Putamen (tissue), 1 donor: ENCODE measurements at regions not wholly inside any gene's neighbourhood (a gene's known extent, or its start where the extent isn't known, plus 50 kb on each side); places are given as distances from the start of the nearest gene placed in this dataset.
"Not testable (repeated sequence)": the region's sequence is repeated elsewhere in the genome, so short reads cannot be mapped to it uniquely, and the experiment has no call there.

Experiments
- DNase-seq: peaks from one replicate; pipeline ENCODE4 v3.0.0-alpha.2; 2016; ENCODE audit warnings: low spot score

GRCh38 chr13:34167347-34167746 is 349.4 kb downstream of the RFC3 start:
- DNase-seq: no peak

- no peak for DNase-seq
Observed at GRCh38 chr13:34172048-34172447, 354.1 kb downstream of the RFC3 start.

GRCh38 chr13:34174671-34175145 is 356.8 kb downstream of the RFC3 start:
- DNase-seq: no peak

GRCh38 chr13:34175551-34175950 is 357.6 kb downstream of the RFC3 start:
- DNase-seq: no peak

DNA sequence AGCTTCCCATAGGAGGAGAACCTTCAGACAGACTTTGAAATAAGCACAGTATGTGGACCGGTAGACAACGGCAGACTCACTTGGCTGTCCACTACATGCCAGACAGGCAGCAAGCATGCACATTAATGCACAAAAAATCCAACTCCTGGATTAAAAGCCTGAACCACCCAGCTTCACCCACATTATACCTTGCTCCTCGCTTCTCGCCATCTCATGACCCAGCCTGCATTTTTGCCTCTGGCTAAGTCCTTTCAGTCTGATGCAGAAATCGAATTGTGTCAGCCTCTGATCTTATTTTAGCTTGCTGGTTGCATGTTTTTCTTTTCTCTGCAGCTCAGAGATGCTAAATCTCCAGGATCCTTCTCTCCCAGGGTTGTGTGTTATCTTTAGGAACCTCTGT is 358.7 kb downstream of the RFC3 start:
- no peak for DNase-seq

- no peak for DNase-seq
Observed at GRCh38 chr13:34179481-34179880, 361.5 kb downstream of the RFC3 start.

DNA sequence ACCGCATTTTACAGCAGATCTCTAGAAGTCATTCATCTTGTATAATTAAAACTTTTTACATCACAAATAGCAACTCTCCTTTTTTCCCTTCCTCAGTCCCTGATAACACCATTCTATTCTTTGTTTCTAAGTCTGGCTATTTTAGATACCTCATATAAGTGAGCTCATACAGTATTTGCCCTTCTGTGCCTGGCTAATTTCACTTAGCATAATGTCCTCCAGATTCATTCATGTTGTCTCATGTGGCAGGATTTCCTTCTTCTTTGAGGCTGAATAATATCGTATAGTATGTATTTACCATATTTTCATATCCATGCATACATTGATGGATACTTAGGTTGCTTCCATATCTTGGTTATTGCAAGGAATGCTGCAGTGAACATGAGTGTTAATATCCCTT is 362.0 kb downstream of the RFC3 start:
- no peak for DNase-seq

DNA sequence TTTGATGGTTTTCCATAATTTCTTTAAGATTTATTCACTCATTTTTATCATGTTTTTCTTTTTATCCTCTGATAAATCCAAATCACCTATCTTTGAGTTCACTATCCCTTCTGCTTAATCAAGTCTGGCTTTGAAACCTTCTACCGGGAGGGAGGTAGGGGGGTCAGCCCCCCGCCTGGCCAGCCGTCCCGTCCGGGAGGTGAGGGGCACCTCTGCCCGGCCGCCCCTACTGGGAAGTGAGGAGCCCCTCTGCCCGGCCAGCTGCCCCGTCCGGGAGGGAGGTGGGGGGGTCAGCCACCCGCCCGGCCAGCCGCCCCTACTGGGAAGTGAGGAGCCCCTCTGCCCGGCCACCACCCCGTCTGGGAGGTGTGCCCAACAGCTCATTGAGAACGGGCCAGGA is 363.3 kb downstream of the RFC3 start:
- not testable (repeated sequence) for DNase-seq

DNA sequence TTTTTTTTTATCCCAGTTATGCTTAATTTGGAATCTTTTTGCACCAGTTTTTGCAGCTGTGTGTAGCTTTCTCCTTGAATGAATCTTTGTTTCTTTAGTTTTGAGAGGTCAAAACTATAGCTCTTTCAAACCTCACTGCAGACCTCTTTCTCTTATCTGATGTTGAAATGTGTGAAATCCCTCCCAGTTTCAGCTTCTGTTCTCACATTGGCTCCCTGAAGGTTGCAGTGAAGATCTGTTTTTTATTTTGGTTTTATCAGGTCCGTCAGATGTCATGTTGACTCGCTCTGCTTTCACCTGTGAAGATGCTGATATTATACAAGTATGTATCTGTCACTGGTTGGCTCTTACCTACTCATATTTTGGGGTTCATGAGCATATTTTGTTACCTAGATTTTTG is 372.0 kb downstream of the RFC3 start:
- DNase-seq: no peak

DNA sequence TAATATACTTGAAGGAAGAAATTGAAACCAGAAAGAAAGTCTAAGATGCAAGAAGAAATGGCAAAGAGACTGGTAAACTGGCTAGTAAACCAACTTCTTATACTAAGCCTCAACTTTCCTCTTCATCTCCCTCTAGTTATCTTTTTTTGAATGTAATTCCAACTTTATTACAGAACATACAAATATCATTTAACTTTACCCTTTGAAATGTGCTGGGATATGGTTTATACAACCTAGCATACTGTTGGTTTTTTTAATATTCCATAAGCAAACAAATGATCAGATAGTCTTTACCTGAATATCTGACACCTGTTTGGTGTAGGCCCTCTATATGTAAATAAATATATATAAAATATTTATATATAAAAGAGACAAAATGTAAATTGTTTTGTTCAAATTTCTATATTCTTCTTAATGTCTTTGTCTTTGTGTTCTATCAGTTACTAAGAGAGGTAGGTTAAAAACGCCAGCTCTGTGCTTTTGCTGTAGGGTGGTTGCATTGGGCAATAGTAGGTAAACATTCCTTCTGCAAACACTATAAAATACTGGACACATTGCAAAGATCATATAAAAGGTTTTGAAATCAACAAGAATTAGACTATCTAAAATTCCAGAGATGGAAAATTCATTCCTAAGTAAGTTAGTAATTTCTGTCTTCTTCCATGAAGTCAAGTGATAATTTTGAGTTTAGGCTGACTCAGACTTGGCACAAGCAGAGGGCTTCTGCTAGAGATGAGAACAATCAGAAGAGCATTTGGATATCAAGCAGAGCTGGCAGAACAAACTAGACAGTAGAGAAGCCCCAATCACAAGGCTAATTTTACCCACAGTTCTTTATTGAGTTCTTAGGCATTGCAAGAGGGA is 383.3 kb downstream of the RFC3 start:
- no peak for DNase-seq

DNA sequence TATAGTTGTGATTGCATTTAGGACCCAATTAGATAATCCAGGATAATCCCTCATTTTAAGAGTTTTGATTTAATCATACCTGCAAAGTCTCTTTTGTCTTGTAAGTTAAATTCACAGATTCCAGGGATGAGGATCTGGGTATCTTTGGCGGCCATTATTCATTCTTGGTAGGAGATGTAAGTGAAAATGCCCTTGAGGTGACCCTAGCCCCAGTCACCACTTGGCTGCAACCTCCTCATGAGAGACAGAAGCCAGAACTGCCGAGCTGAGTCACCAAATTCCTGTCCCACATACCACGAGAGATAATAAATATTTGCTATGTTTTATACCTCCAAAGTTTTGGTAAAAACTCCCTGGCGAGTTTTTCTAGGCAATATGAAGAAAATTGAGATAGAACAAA is 389.4 kb downstream of the RFC3 start:
- DNase-seq: no peak

GRCh38 chr13:34207872-34208271 is 389.9 kb downstream of the RFC3 start:
- no peak for DNase-seq

DNA sequence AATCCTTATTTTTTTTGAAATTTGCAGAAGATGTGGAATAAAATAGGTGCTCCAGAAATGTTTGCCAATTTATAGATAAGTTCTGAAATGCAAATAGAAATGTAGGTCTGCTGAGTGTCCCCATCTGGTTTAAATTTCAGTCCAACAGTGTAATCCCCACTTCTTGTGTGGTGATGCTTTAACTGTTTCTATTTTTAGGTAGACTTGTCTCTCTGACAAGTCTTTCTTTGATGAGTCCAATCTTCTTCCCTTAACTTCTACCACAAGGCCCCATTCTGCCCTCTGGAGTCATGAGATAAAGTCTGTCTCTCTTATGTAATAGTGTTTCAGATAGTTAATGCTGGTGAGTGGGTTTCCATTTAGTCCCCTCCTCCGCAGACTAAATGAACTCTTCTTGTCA is 390.4 kb downstream of the RFC3 start:
- no peak for DNase-seq

- DNase-seq: no peak
Observed at GRCh38 chr13:34210341-34210740, 392.4 kb downstream of the RFC3 start.

- no peak for DNase-seq
Observed at GRCh38 chr13:34214686-34215085, 396.7 kb downstream of the RFC3 start.

- DNase-seq: no peak
Observed at GRCh38 chr13:34216256-34216655, 398.3 kb downstream of the RFC3 start.

GRCh38 chr13:34217343-34218025 is 399.5 kb downstream of the RFC3 start:
- no peak for DNase-seq

- no peak for DNase-seq
Observed at GRCh38 chr13:34223984-34224383, 406.0 kb downstream of the RFC3 start.

GRCh38 chr13:34224877-34225276 is 406.9 kb downstream of the RFC3 start:
- DNase-seq: no peak

DNA sequence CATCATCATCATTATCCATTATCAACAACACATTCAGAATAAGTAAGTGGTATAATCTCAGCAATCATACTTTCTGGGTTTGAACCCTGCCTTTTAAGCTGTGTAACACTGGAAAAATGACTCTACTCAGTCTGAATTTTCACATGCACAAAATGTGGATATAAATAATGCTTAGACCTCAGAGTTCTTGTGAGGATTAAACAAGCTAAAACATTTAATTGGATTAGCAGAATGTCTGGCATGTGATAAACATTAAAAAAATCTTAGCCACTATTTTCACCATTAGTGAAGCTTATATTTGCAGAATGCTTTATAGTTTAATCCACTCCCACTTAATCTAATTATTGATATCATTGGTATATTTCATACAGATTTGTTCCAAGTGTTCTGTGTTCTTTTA is 412.3 kb downstream of the RFC3 start:
- no peak for DNase-seq

DNA sequence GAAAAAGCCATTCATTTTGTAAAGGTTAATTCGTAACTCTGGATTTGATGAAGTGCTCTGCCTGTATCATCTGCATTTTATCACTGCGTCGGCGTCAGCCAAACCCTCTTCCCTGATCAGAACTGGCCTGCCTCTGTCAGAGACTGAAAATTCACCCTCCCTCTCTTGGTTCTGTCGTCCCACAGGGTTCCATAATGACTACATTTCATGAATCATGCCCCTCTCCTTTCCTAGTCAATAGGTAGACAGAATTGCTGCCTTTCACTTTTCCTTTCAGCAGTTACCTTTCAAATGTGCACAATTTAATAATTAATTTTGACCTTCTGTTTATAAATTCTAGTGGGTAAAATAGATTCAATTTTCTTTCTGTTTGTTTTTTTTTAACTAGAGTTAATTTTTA is 423.4 kb downstream of the RFC3 start:
- DNase-seq: no peak

DNA sequence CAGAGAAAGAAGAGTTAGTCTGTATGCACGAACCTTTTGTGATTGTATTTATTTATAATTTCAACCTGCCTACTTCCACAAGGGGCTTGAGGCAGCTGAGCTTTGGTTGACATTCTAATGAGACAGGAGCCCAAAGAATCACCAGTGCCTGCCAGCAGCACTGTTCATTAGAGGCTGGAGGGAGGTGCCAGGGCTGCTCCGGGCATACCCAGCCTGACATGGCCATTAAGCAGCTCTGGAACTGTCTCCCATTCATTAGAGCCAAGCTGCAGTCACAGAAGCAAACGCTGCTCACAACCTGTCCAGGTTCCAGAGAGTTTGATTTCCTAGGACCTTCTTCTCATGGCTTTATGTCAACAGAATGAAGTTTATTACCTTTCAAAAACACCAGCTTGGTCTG is 425.5 kb downstream of the RFC3 start:
- no peak for DNase-seq

DNA sequence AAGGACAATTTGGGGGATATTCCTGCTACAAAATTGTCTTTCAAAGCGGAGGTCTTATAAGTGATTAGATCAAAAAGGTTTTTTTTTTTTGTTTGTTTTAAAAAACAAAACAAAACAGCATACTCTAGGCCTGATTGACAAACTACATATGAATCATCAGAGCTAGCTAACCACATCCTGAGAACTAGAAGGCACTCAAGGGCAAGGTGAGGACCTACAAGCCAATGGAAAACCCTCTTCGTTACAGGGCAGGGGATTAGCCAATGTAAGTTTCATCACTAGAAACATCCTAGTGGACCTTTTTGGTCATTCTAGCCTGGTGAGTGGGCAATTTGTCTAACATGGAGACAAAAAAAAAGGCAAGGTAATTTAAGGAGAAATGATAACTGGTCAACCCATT is 428.6 kb downstream of the RFC3 start:
- no peak for DNase-seq

GRCh38 chr13:34247596-34247995 is 429.6 kb downstream of the RFC3 start:
- DNase-seq: no peak
